ENCODE measurements at regions not wholly inside any gene's neighbourhood (a gene's known extent, or its start where the extent isn't known, plus 50 kb on each side); places are given as distances from the start of the nearest gene placed in this dataset.

- TF ChIP-seq JUND (IDR thresholded peaks at IDR 0.05): no peak
- no peak for TF ChIP-seq YY1 (IDR thresholded peaks at IDR 0.05)
Observed at GRCh38 chr10:117457071-117457810, 82.0 kb upstream of the PDZD8 start (continued).

DNA sequence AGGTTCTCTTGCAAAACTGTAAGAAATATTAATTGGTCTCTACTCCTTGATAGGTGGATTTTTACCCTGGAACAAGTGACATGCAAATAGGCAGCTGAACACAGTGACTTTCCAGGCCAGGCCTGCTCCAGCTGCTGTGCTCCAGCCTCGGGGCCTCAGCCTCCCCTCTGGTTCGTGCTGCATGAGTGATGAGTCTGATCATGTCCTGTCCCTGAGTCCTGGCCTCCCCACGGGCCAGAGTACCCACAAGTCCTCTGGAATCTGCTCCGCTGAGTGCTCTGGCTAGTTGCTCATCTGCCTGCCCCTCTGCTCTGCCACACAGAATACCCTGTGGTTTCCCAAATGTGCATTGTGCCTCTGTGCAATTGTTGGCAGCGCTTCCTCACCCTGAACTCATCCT is 80.1 kb upstream of the PDZD8 start:
- H3K4me1 ChIP-seq (ENCODE audit: control insufficient read depth in 4 of 4, insufficient read depth in 4 of 4, low read length in 3 of 4): peaks cover 0 to 2% (median 0%) of the 10 kb centered on the region in 4 donors
- WGBS: 90% methylated on average over 5 of the region's 5 CpGs
- H3K4me3 ChIP-seq (ENCODE audit: low read depth in 1 of 3, low read length in 3 of 3): no peak overlapping the region
- no peaks in the 10 kb centered on the region for H3K36me3 ChIP-seq (ENCODE audit: control insufficient read depth in 4 of 4, insufficient read depth in 3 of 4, low read depth in 1 of 4, low read length in 3 of 4)
- TF ChIP-seq RXRA (IDR thresholded peaks at IDR 0.05) (no peak), ZBTB33 (IDR thresholded peaks at IDR 0.05) (no peak), HNF4G (IDR thresholded peaks at IDR 0.05) (no peak), SP1 (IDR thresholded peaks at IDR 0.05) (no peak), FOXA2 (IDR thresholded peaks at IDR 0.05) (no peak), NR2F2 (IDR thresholded peaks at IDR 0.05) (no peak), HNF4A (conservative IDR thresholded peaks at IDR 0.05) (no peak), MAX (IDR thresholded peaks at IDR 0.05) (no peak), EGR1 (IDR thresholded peaks at IDR 0.05; ENCODE audit: low read depth in 2 of 2) (no peak), YY1 (IDR thresholded peaks at IDR 0.05) (no peak)
- TF ChIP-seq, protein P1, sequence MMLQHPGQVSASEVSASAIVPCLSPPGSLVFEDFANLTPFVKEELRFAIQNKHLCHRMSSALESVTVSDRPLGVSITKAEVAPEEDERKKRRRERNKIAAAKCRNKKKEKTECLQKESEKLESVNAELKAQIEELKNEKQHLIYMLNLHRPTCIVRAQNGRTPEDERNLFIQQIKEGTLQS (IDR thresholded peaks at IDR 0.05): no peak
- TF ChIP-seq, protein P2, sequence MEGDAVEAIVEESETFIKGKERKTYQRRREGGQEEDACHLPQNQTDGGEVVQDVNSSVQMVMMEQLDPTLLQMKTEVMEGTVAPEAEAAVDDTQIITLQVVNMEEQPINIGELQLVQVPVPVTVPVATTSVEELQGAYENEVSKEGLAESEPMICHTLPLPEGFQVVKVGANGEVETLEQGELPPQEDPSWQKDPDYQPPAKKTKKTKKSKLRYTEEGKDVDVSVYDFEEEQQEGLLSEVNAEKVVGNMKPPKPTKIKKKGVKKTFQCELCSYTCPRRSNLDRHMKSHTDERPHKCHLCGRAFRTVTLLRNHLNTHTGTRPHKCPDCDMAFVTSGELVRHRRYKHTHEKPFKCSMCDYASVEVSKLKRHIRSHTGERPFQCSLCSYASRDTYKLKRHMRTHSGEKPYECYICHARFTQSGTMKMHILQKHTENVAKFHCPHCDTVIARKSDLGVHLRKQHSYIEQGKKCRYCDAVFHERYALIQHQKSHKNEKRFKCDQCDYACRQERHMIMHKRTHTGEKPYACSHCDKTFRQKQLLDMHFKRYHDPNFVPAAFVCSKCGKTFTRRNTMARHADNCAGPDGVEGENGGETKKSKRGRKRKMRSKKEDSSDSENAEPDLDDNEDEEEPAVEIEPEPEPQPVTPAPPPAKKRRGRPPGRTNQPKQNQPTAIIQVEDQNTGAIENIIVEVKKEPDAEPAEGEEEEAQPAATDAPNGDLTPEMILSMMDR (IDR thresholded peaks at IDR 0.05; ENCODE audit: low read depth, low read length, missing input control): no peak
- H3K9me3 ChIP-seq (ENCODE audit: control insufficient read depth in 4 of 4, low read length in 3 of 4): no peaks in the 10 kb centered on the region
- DNase-seq (ENCODE audit: low spot score): no peak
- H3K9ac ChIP-seq (ENCODE audit: low read depth in 1 of 2, low read length in 2 of 2): no peak overlapping the region
- H3K27me3 ChIP-seq (ENCODE audit: control insufficient read depth in 4 of 4, insufficient read depth in 4 of 4, low read length in 3 of 4): no peaks in the 10 kb centered on the region
- H3K27ac ChIP-seq (ENCODE audit: low read depth in 1 of 2, low read length in 2 of 2): no peak overlapping the region

DNA sequence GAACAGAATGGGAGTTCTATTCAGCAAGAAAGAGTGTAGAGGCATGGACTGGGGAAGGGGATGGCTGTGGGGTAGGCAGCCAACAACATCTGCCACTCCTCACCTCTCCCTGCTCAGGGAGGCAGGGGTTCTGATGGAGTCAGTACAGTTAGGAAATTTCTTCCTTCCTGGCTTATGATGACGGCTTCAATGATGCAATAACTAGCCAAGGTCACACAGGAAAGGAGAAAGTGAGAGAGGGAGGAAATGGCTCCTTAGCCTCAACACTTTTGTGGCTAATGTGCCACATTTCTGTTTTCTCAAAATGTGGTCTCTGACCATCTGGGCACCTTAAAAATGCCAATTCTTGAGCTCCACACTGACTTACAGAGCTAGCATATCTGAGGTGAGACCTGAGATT is 79.3 kb upstream of the PDZD8 start:
- WGBS: 74% methylated on average over 1 of the region's 1 CpG
- no peaks in the 10 kb centered on the region for H3K36me3 ChIP-seq (ENCODE audit: control insufficient read depth in 4 of 4, insufficient read depth in 3 of 4, low read depth in 1 of 4, low read length in 3 of 4)
- H3K27me3 ChIP-seq (ENCODE audit: control insufficient read depth in 4 of 4, insufficient read depth in 4 of 4, low read length in 3 of 4): no peaks in the 10 kb centered on the region
- no peak overlapping the region for H3K27ac ChIP-seq (ENCODE audit: low read depth in 1 of 2, low read length in 2 of 2)
- H3K9me3 ChIP-seq (ENCODE audit: control insufficient read depth in 4 of 4, low read length in 3 of 4): no peaks in the 10 kb centered on the region
- DNase-seq (ENCODE audit: low spot score): no peak
- H3K4me1 ChIP-seq (ENCODE audit: control insufficient read depth in 4 of 4, insufficient read depth in 4 of 4, low read length in 3 of 4): peaks cover 0 to 2% (median 0%) of the 10 kb centered on the region in 4 donors
- H3K9ac ChIP-seq (ENCODE audit: low read depth in 1 of 2, low read length in 2 of 2): no peak overlapping the region
- H3K4me3 ChIP-seq (ENCODE audit: low read depth in 1 of 3, low read length in 3 of 3): no peak overlapping the region
- TF ChIP-seq NR2F2 (IDR thresholded peaks at IDR 0.05): no peak
- TF ChIP-seq HNF4A (conservative IDR thresholded peaks at IDR 0.05): no peak
- TF ChIP-seq, protein P3, sequence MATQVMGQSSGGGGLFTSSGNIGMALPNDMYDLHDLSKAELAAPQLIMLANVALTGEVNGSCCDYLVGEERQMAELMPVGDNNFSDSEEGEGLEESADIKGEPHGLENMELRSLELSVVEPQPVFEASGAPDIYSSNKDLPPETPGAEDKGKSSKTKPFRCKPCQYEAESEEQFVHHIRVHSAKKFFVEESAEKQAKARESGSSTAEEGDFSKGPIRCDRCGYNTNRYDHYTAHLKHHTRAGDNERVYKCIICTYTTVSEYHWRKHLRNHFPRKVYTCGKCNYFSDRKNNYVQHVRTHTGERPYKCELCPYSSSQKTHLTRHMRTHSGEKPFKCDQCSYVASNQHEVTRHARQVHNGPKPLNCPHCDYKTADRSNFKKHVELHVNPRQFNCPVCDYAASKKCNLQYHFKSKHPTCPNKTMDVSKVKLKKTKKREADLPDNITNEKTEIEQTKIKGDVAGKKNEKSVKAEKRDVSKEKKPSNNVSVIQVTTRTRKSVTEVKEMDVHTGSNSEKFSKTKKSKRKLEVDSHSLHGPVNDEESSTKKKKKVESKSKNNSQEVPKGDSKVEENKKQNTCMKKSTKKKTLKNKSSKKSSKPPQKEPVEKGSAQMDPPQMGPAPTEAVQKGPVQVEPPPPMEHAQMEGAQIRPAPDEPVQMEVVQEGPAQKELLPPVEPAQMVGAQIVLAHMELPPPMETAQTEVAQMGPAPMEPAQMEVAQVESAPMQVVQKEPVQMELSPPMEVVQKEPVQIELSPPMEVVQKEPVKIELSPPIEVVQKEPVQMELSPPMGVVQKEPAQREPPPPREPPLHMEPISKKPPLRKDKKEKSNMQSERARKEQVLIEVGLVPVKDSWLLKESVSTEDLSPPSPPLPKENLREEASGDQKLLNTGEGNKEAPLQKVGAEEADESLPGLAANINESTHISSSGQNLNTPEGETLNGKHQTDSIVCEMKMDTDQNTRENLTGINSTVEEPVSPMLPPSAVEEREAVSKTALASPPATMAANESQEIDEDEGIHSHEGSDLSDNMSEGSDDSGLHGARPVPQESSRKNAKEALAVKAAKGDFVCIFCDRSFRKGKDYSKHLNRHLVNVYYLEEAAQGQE (IDR thresholded peaks at IDR 0.05): no peak
- no peak for TF ChIP-seq YY1 (IDR thresholded peaks at IDR 0.05)
- no peak for TF ChIP-seq EGR1 (IDR thresholded peaks at IDR 0.05; ENCODE audit: low read depth in 2 of 2)
- no peak for TF ChIP-seq FOXA1 (IDR thresholded peaks at IDR 0.05)
- TF ChIP-seq TAF1 (conservative IDR thresholded peaks at IDR 0.05): no peak
- TF ChIP-seq SP1 (IDR thresholded peaks at IDR 0.05): no peak
- TF ChIP-seq GABPA (IDR thresholded peaks at IDR 0.05 in 1 of 2, conservative IDR thresholded peaks at IDR 0.05 in 1 of 2): no peak
- TF ChIP-seq, protein P1 (IDR thresholded peaks at IDR 0.05): no peak
- no peak for TF ChIP-seq HNF4G (IDR thresholded peaks at IDR 0.05)
- TF ChIP-seq RAD21 (IDR thresholded peaks at IDR 0.05): no peak
- TF ChIP-seq, protein P2 (IDR thresholded peaks at IDR 0.05; ENCODE audit: low read depth, low read length, missing input control): no peak
- no peak for TF ChIP-seq RXRA (IDR thresholded peaks at IDR 0.05)
